H1 (cell line): ENCODE measurements at regions not wholly inside any gene's neighbourhood (a gene's known extent, or its start where the extent isn't known, plus 50 kb on each side); places are given as distances from the start of the nearest gene placed in this dataset.

ENCODE experiments used
- CTCF ChIA-PET: fragments of 300-600 bp; sonication (Branson Sonifier 250); formaldehyde crosslinking; loops from one replicate; lab custom pipeline; 2021; ENCODE audit not compliant: partially characterized antibody; lab: Charles Lee
- POLR2A ChIA-PET: fragments of 300-600 bp; sonication (Branson Sonifier 250); formaldehyde crosslinking; loops from one replicate; lab custom pipeline; 2021; ENCODE audit warnings: inconsistent platforms; ENCODE audit not compliant: partially characterized antibody; lab: Charles Lee
- DNase-seq, 2 experiments: peaks; one replicate each; pipeline versions ENCODE4 v3.0.0 to v3.0.0-alpha.2; 2010 to 2022; ENCODE audit warnings: low spot score in 2 of 2, low read depth in 1 of 2, mixed read lengths in 1 of 2
- FAIRE-seq: peaks from 2 replicates; lab custom pipeline; 2011; peaks lifted over from hg19 to GRCh38; lab: Jason Lieb, UNC
- H2AFZ ChIP-seq: 2 replicates; pipeline ENCODE4 v1.8.1; 2012; ENCODE audit warnings: low read length, inconsistent platforms
- H2AK5ac ChIP-seq: 2 replicates; pipeline ENCODE4 v1.6.1; 2013; ENCODE audit warnings: low read depth, low read length
- H2BK120ac ChIP-seq: replicated peaks from 2 replicates; pipeline ENCODE3; 2013; ENCODE audit warnings: low read depth, low read length, inconsistent platforms
- H2BK12ac ChIP-seq: 2 replicates; pipeline ENCODE4 v1.6.1; 2013; ENCODE audit warnings: low read depth, low read length
- H2BK15ac ChIP-seq: 2 replicates; pipeline ENCODE4 v1.6.1; 2013; ENCODE audit warnings: low read length
- H2BK20ac ChIP-seq: 2 replicates; pipeline ENCODE4 v1.6.1; 2013; ENCODE audit warnings: low read length
- H2BK5ac ChIP-seq: 2 replicates; pipeline ENCODE4 v1.6.1; 2013; ENCODE audit warnings: low read depth, low read length
- H3K14ac ChIP-seq: 2 replicates; pipeline ENCODE4 v1.6.1; 2013; ENCODE audit warnings: inconsistent platforms; ENCODE audit not compliant: insufficient read length
- H3K18ac ChIP-seq: 2 replicates; pipeline ENCODE4 v1.6.1; 2013; ENCODE audit warnings: low read length; ENCODE audit errors: extremely low read depth
- H3K23ac ChIP-seq: 2 replicates; pipeline ENCODE4 v1.6.1; 2013; ENCODE audit warnings: inconsistent platforms; ENCODE audit not compliant: insufficient read length
- H3K23me2 ChIP-seq: 2 replicates; pipeline ENCODE4 v1.6.1; 2013; ENCODE audit warnings: low read depth, low read length
- H3K27ac ChIP-seq: 2 replicates; pipeline ENCODE4 v1.6.1; 2011; ENCODE audit warnings: low read depth, low read length, inconsistent platforms
- H3K27me3 ChIP-seq, 4 experiments: replicated peaks in 1 of 4; 1 replicate in 1 of 4; 2 replicates in 3 of 4; pipeline versions ENCODE4 v1.6.1 to v1.8.1; 2011 to 2013; ENCODE audit warnings: low read length in 3 of 4, mild to moderate bottlenecking in 3 of 4, inconsistent platforms in 2 of 4, mixed read lengths in 2 of 4, moderate library complexity in 1 of 4; ENCODE audit not compliant: control insufficient read depth in 3 of 4, insufficient read depth in 3 of 4; ENCODE audit errors: extremely low read depth in 1 of 4
- H3K36me3 ChIP-seq, 4 experiments: 2 replicates each; pipeline versions ENCODE4 v1.6.1 to v1.8.1; 2011 to 2013; ENCODE audit warnings: mild to moderate bottlenecking in 4 of 4, low read length in 3 of 4, moderate library complexity in 2 of 4, control low read depth in 1 of 4, inconsistent platforms in 1 of 4; ENCODE audit not compliant: insufficient read depth in 4 of 4, control insufficient read depth in 2 of 4
- H3K4ac ChIP-seq: replicated peaks from 2 replicates; pipeline ENCODE3; 2013; ENCODE audit warnings: low read length, low read depth, mixed read lengths, inconsistent platforms; ENCODE audit not compliant: insufficient read length
- H3K4me1 ChIP-seq, 4 experiments: replicated peaks in 1 of 4; 1 replicate in 1 of 4; 2 replicates in 3 of 4; pipeline versions ENCODE4 v1.6.1 to v1.8.1; 2011 to 2013; ENCODE audit warnings: low read length in 3 of 4, inconsistent platforms in 2 of 4, mixed read lengths in 1 of 4; ENCODE audit not compliant: insufficient read depth in 4 of 4, control insufficient read depth in 3 of 4
- H3K4me2 ChIP-seq, 2 experiments: 2 replicates each; pipeline versions ENCODE4 v1.6.1 to v1.8.1; 2011 to 2013; ENCODE audit warnings: low read depth in 2 of 2, low read length in 2 of 2, control low read depth in 1 of 2, inconsistent platforms in 1 of 2, mild to moderate bottlenecking in 1 of 2; ENCODE audit not compliant: insufficient read depth in 1 of 2
- H3K4me3 ChIP-seq, 4 experiments: fragments of 200-600, 300-600 bp in 1 of 4; sonication (generic), shearing (Covaris generic), sonication (Bioruptor Twin) in 1 of 4; 2 replicates each; pipeline versions ENCODE4 v1.5.1 to v1.8.1; 2011 to 2016; ENCODE audit warnings: low read length in 4 of 4, low read depth in 3 of 4, control low read depth in 2 of 4, inconsistent platforms in 2 of 4, mild to moderate bottlenecking in 2 of 4, mixed read lengths in 1 of 4, moderate library complexity in 1 of 4; ENCODE audit not compliant: insufficient read depth in 2 of 4; ENCODE audit errors: extremely low read depth in 1 of 4
- H3K56ac ChIP-seq: replicated peaks from 2 replicates; pipeline ENCODE3; 2013; ENCODE audit warnings: low read depth, mild to moderate bottlenecking, mixed read lengths, low read length, inconsistent platforms; ENCODE audit not compliant: insufficient read length
- H3K79me1 ChIP-seq: 2 replicates; pipeline ENCODE4 v1.6.1; 2013; ENCODE audit warnings: low read depth, low read length, control low read depth
- H3K79me2 ChIP-seq, 2 experiments: 2 replicates each; pipeline versions ENCODE4 v1.6.1 to v1.8.1; 2012 to 2013; ENCODE audit warnings: low read length in 2 of 2, mild to moderate bottlenecking in 2 of 2, inconsistent platforms in 1 of 2; ENCODE audit not compliant: insufficient read depth in 2 of 2, control insufficient read depth in 1 of 2
- H3K9ac ChIP-seq, 4 experiments: replicated peaks in 1 of 4; 1 replicate in 1 of 4; 2 replicates in 3 of 4; pipeline versions ENCODE4 v1.6.1 to v1.8.1; 2011 to 2013; ENCODE audit warnings: low read depth in 3 of 4, low read length in 3 of 4, control low read depth in 2 of 4, mild to moderate bottlenecking in 2 of 4, moderate library complexity in 2 of 4, inconsistent platforms in 1 of 4; ENCODE audit errors: extremely low read depth in 1 of 4
- H3K9me3 ChIP-seq, 2 experiments: 2 replicates each; pipeline versions ENCODE4 v1.6.1 to v1.8.1; 2012 to 2013; ENCODE audit warnings: mild to moderate bottlenecking in 2 of 2, moderate library complexity in 2 of 2, control low read depth in 1 of 2, inconsistent platforms in 1 of 2, low read depth in 1 of 2, low read length in 1 of 2, mixed read lengths in 1 of 2; ENCODE audit not compliant: insufficient read depth in 2 of 2
- H4K20me1 ChIP-seq, 2 experiments: replicated peaks in 1 of 2; 2 replicates each; pipeline versions ENCODE3 to v1.8.1; 2011 to 2013; ENCODE audit warnings: inconsistent platforms in 2 of 2, low read length in 2 of 2, mild to moderate bottlenecking in 1 of 2; ENCODE audit not compliant: insufficient read depth in 2 of 2, control insufficient read depth in 1 of 2
- H4K5ac ChIP-seq: 2 replicates; pipeline ENCODE4 v1.6.1; 2013; ENCODE audit warnings: low read length, low read depth, mixed read lengths, inconsistent platforms; ENCODE audit not compliant: insufficient read length
- H4K8ac ChIP-seq: 2 replicates; pipeline ENCODE4 v1.8.0; 2013; ENCODE audit warnings: mild to moderate bottlenecking, moderate library complexity, low read length, inconsistent platforms; ENCODE audit not compliant: insufficient read depth; ENCODE audit errors: extremely low read depth
- H4K91ac ChIP-seq: replicated peaks from 2 replicates; pipeline ENCODE3; 2013; ENCODE audit warnings: low read length, mixed read lengths, inconsistent platforms; ENCODE audit not compliant: insufficient read length
- CBX5 ChIP-seq: fragments of 300-800, 300-1000 bp; sonication (generic); IDR thresholded peaks from 2 replicates; pipeline ENCODE4 v1.7.1; 2016; ENCODE audit warnings: antibody characterized with exemption, low read length, low read depth
- HDAC6 ChIP-seq: IDR thresholded peaks from one replicate; pipeline ENCODE4 v1.7.1; 2012; ENCODE audit warnings: low read depth, mild to moderate bottlenecking, inconsistent platforms, low read length, moderate library complexity
- KDM5A ChIP-seq: fragments of 200-600 bp; IDR thresholded peaks from 2 replicates; pipeline ENCODE4 v1.7.1; 2012; ENCODE audit warnings: mild to moderate bottlenecking, low read length, inconsistent platforms, mixed read lengths
- NANOG ChIP-seq: IDR thresholded peaks from 2 replicates; pipeline ENCODE4 v1.6.1; 2011; ENCODE audit warnings: low read length, low read depth, mild to moderate bottlenecking, inconsistent platforms; ENCODE audit not compliant: insufficient read depth, poor library complexity, severe bottlenecking
- SIN3A ChIP-seq, 2 experiments: IDR thresholded peaks in 1 of 2; conservative IDR thresholded peaks in 1 of 2; 2 replicates each; pipeline ENCODE4 v1.6.1; 2011 to 2012; ENCODE audit warnings: low read length in 2 of 2, improper control_type of control experiment in 1 of 2, low read depth in 1 of 2, mild to moderate bottlenecking in 1 of 2
- SP4 ChIP-seq: IDR thresholded peaks from 2 replicates; pipeline ENCODE4 v1.6.1; 2012; ENCODE audit warnings: low read length, inconsistent platforms
- WGBS, 2 experiments: shearing (Covaris generic) in 1 of 2; methylation state at CpG; one replicate each; pipeline versions ENCODE4 v1.1.6 to v1.1.7; 2013 to 2015; ENCODE audit warnings: low lambda C conversion rate in 2 of 2, mixed read lengths in 2 of 2, inconsistent platforms in 1 of 2, low coverage in 1 of 2, missing lambda C conversion rate in 1 of 2; ENCODE audit not compliant: insufficient replicate concordance in 2 of 2, insufficient coverage in 1 of 2, insufficient read length in 1 of 2; ENCODE audit errors: extremely low coverage in 1 of 2, missing lambda C conversion rate in 1 of 2; 5-methylcytosine and 5-hydroxymethylcytosine counted together

GRCh38 chr14:83977583-83977982 is 1552.4 kb upstream of the FLRT2 start:
- WGBS, 2 experiments = 94% methylated on average over 5 of the region's 5 CpGs; no CpG with 5 or more reads in 1 of the 2 experiments
- H3K27me3 ChIP-seq = no peaks in the 10 kb centered on the region; a peak in 1 of 7 replicates
- H2BK5ac ChIP-seq = no peak overlapping the region
- no peaks in the 10 kb centered on the region for H3K36me3 ChIP-seq
- H3K4me3 ChIP-seq = no peak overlapping the region
- no peak overlapping the region for H3K4ac ChIP-seq
- no peak overlapping the region for H2BK12ac ChIP-seq
- no peak overlapping the region for H3K14ac ChIP-seq
- H4K8ac ChIP-seq = no peak overlapping the region
- H2AK5ac ChIP-seq = no peak overlapping the region
- H3K18ac ChIP-seq = no peak overlapping the region
- H3K79me1 ChIP-seq = no peaks in the 10 kb centered on the region
- no peaks in the 10 kb centered on the region for H4K20me1 ChIP-seq
- POLR2A ChIA-PET = no interaction called here
- H2BK20ac ChIP-seq = no peak overlapping the region
- FAIRE-seq = no peak
- CTCF ChIA-PET = no interaction called here
- H3K23me2 ChIP-seq = no peaks in the 10 kb centered on the region
- no peak overlapping the region for H3K9ac ChIP-seq
- H2AFZ ChIP-seq = no peak overlapping the region
- no peaks in the 10 kb centered on the region for H3K79me2 ChIP-seq
- no peak overlapping the region for H3K27ac ChIP-seq
- H3K56ac ChIP-seq = no peak overlapping the region
- H4K5ac ChIP-seq = no peak overlapping the region
- no peak overlapping the region for H4K91ac ChIP-seq
- TF ChIP-seq SIN3A (conservative IDR thresholded peaks at IDR 0.05 in 1 of 2, IDR thresholded peaks at IDR 0.05 in 1 of 2; ENCODE audit: low read depth in 1 of 2, low read length in 2 of 2) (no peak), SP4 (no peak), KDM5A (no peak), CBX5 (no peak), HDAC6 (no peak), NANOG (no peak)
- TF ChIP-seq, all 59 proteins: peak for 0
- Histone ChIP-seq H2BK120ac (no peak overlapping the region), H3K9me3 (no peaks in the 10 kb centered on the region), H3K4me1 (no peaks in the 10 kb centered on the region), H2BK15ac (no peak overlapping the region), H3K23ac (no peak overlapping the region), H3K4me2 (no peak overlapping the region)
- no peak for DNase-seq
